GM06990 (cell line): ENCODE measurements at regions not wholly inside any gene's neighbourhood (a gene's known extent, or its start where the extent isn't known, plus 50 kb on each side); places are given as distances from the start of the nearest gene placed in this dataset.

Source experiments
- DNase-seq: peaks from one replicate; pipeline ENCODE4 v3.0.0-alpha.2; 2011; ENCODE audit not compliant: insufficient read length; ENCODE audit errors: extremely low read depth
- H3K27me3 ChIP-seq: replicated peaks from 2 replicates; pipeline ENCODE4 v1.6.0; 2011; ENCODE audit warnings: low read length; ENCODE audit not compliant: control insufficient read depth, insufficient read depth
- H3K36me3 ChIP-seq: 2 replicates; pipeline ENCODE4 v1.5.1; 2011; ENCODE audit warnings: low read length; ENCODE audit not compliant: control insufficient read depth, insufficient read depth
- H3K4me3 ChIP-seq: replicated peaks from 2 replicates; pipeline ENCODE4 v1.5.1; 2011; ENCODE audit warnings: low read depth, mild to moderate bottlenecking, control low read depth, low read length
- TF ChIP-seq, protein P1 (sequence below): IDR thresholded peaks from 2 replicates; pipeline ENCODE4 v1.5.1; 2011; ENCODE audit warnings: low read length, control low read depth, mild to moderate bottlenecking, inconsistent platforms; ENCODE audit not compliant: insufficient read depth, poor library complexity, severe bottlenecking

DNA sequence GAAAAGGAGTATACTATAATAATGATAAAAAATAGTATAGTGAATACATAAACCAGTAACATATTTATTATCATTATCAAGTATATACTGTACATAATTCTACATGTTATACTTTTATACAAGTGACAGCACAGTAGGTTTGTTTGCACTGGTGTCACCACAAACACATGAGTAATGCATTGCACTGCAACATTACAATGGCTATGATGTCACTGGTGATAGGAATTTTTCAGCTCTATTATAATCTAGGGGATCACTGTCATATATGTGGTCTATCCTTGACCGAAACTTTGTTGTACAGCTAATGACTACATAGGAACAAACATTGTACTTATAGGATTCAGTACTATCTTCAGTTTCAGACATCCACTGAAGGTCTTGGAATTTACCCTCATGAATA lies 165.8 kb upstream of the SYT1 start:
- TF ChIP-seq, protein P1, sequence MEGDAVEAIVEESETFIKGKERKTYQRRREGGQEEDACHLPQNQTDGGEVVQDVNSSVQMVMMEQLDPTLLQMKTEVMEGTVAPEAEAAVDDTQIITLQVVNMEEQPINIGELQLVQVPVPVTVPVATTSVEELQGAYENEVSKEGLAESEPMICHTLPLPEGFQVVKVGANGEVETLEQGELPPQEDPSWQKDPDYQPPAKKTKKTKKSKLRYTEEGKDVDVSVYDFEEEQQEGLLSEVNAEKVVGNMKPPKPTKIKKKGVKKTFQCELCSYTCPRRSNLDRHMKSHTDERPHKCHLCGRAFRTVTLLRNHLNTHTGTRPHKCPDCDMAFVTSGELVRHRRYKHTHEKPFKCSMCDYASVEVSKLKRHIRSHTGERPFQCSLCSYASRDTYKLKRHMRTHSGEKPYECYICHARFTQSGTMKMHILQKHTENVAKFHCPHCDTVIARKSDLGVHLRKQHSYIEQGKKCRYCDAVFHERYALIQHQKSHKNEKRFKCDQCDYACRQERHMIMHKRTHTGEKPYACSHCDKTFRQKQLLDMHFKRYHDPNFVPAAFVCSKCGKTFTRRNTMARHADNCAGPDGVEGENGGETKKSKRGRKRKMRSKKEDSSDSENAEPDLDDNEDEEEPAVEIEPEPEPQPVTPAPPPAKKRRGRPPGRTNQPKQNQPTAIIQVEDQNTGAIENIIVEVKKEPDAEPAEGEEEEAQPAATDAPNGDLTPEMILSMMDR: no peak
- DNase-seq: no peak
- Histone ChIP-seq H3K4me3 (no peak overlapping the region), H3K27me3 (no peaks in the 10 kb centered on the region), H3K36me3 (no peaks in the 10 kb centered on the region)

DNA sequence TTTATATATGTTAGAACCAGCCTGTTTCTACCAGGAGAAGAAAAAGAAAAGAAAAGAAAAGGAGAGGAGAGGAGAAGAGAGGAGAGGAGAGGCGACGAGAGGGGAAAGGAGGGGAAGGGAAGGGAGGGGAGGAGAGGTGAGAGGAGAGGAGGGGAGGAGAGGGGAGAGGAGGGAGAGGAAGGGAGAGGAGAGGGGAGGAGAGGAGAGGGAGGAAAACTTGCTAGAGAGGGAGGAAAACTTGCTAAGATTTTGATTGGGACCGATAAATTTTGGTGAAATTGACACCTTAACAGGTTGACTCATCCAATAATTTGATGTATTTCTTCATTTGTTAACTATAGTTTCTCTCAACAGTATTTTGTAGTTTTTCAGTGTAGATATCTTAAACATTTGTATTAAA lies 164.0 kb upstream of the SYT1 start:
- Histone ChIP-seq H3K36me3 (no peaks in the 10 kb centered on the region), H3K27me3 (no peaks in the 10 kb centered on the region), H3K4me3 (no peak overlapping the region)
- no peak for DNase-seq
- TF ChIP-seq, protein P1: no peak

GRCh38 chr12:78703820-78704525 lies 160.6 kb upstream of the SYT1 start:
- TF ChIP-seq, protein P1: no peak
- DNase-seq: no peak

DNA sequence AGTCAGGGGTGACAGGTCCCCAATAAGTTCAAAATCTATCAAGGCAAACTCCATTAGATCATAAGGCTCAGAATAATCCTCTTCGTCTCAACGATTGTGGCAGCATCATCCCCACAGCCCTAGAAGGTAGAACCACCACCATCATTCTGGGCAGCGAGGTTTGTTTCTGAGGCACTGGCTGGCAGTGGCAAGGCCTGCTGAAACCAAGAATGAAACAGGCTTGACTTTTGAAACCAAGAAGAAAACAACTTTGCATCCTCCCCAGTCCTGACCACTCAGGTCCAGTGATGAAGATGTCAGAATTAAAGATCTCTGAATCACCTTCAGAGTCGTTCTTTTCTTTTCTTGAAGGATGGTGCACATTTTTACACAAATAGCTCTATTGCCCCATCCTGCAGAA lies 152.6 kb upstream of the SYT1 start:
- no peak for DNase-seq

More at GRCh38 chr12:78703820-78704525, 160.6 kb upstream of the SYT1 start:
- H3K36me3 ChIP-seq: no peaks in the 10 kb centered on the region
- no peak overlapping the region for H3K4me3 ChIP-seq
- H3K27me3 ChIP-seq: no peaks in the 10 kb centered on the region

DNA sequence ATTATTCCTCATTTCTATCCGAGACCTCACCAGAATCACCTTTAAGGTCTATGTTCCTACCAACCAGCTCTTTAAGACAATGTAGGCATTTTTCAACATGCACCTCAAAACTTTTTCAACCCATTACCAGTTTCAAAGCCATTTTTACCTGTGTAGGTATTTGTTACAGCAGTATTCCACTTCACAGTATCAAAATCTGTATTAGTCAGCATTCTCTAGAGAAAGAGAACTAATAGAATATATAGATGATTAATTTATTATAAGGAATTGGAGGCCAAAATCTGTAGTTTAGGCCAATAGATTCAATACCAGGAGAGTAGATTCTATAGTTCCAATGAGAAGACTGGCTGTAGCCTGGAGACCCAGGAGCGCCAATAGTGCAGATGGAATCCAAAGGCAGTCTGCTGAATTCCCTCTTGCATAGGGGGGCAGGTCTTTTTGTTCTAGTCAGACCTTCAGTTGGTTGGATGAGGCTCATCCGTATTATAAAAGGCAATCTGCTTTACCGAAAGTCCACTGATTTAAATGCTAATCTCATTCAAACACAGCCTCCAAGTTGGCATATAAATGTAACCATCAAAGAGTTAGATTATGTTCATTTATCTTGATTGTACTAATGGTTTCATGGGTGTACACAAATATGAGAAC lies 151.6 kb upstream of the SYT1 start:
- Histone ChIP-seq H3K27me3 (no peaks in the 10 kb centered on the region), H3K36me3 (no peaks in the 10 kb centered on the region), H3K4me3 (no peak overlapping the region)
- no peak for DNase-seq
- TF ChIP-seq, protein P1: no peak

More for the DNA sequence above, 152.6 kb upstream of the SYT1 start:
- Histone ChIP-seq H3K4me3 (no peak overlapping the region), H3K27me3 (no peaks in the 10 kb centered on the region), H3K36me3 (no peaks in the 10 kb centered on the region)
- TF ChIP-seq, protein P1: no peak
